IMR-90 (cell line): ENCODE measurements at regions not wholly inside any gene's neighbourhood (a gene's known extent, or its start where the extent isn't known, plus 50 kb on each side); places are given as distances from the start of the nearest gene placed in this dataset.

ENCODE experiments used
- ATAC-seq: fragments of 200-7000 bp; cut with Tn5 transposase; 2 replicates; pipeline ENCODE4 v1.9.1; 2020; ENCODE audit warnings: low read depth, mild to moderate bottlenecking, moderate library complexity
- BruUV-seq: library from RNA; stranded (reverse); fragments of 400-500 nt; replicated peaks from 2 replicates; lab custom pipeline; 2021; lab: Mats Ljungman, UMichigan
- CTCF ChIA-PET: fragments of 300-600 bp; formaldehyde crosslinking; extraction: SDS; loops from one replicate; lab custom pipeline; 2021; ENCODE audit warnings: antibody characterized with exemption; lab: Yijun Ruan, JAX
- POLR2A ChIA-PET: fragments of 300-600 bp; sonication (Branson Sonifier 250); formaldehyde crosslinking; loops from one replicate; lab custom pipeline; 2022; ENCODE audit warnings: antibody characterized with exemption; ENCODE audit not compliant: unreplicated experiment; lab: Charles Lee
- DNase-seq: peaks from one replicate; pipeline ENCODE4 v3.0.0; 2013
- H2AFZ ChIP-seq: replicated peaks from 2 replicates; pipeline ENCODE3; 2013; ENCODE audit warnings: low read length, mild to moderate bottlenecking; ENCODE audit not compliant: poor library complexity
- H2AK5ac ChIP-seq: 2 replicates; pipeline ENCODE4 v1.6.1; 2013; ENCODE audit warnings: low read depth, low read length, inconsistent platforms
- H2AK9ac ChIP-seq: replicated peaks from 2 replicates; pipeline ENCODE3; 2013; ENCODE audit warnings: mild to moderate bottlenecking, low read depth, low read length, moderate library complexity; ENCODE audit not compliant: poor library complexity
- H2BK120ac ChIP-seq: 2 replicates; pipeline ENCODE4 v1.6.1; 2013; ENCODE audit warnings: low read depth, low read length, inconsistent platforms
- H2BK15ac ChIP-seq: 3 replicates; pipeline ENCODE4 v1.6.1; 2013; ENCODE audit warnings: low read depth, low read length, inconsistent platforms
- H2BK20ac ChIP-seq: 2 replicates; pipeline ENCODE4 v1.6.1; 2013; ENCODE audit warnings: low read depth, mild to moderate bottlenecking, inconsistent platforms, low read length, moderate library complexity
- H2BK5ac ChIP-seq: 2 replicates; pipeline ENCODE4 v1.6.1; 2013; ENCODE audit warnings: mild to moderate bottlenecking, low read depth, low read length, inconsistent platforms; ENCODE audit not compliant: poor library complexity, severe bottlenecking
- H3K14ac ChIP-seq: replicated peaks from 2 replicates; pipeline ENCODE4 v1.6.1; 2013; ENCODE audit warnings: low read depth, low read length, inconsistent platforms
- H3K18ac ChIP-seq: 2 replicates; pipeline ENCODE4 v1.6.1; 2013; ENCODE audit warnings: low read depth, low read length, control low read depth
- H3K23ac ChIP-seq: 2 replicates; pipeline ENCODE4 v1.6.1; 2013; ENCODE audit warnings: low read depth, low read length, inconsistent platforms
- H3K27ac ChIP-seq: 2 replicates; pipeline ENCODE4 v1.5.1; 2013; ENCODE audit warnings: mild to moderate bottlenecking, control low read depth, low read length; ENCODE audit not compliant: insufficient read depth
- H3K27me3 ChIP-seq: 2 replicates; pipeline ENCODE4 v1.6.1; 2013; ENCODE audit warnings: low read length; ENCODE audit not compliant: control insufficient read depth, insufficient read depth
- H3K36me3 ChIP-seq: 2 replicates; pipeline ENCODE4 v1.6.1; 2013; ENCODE audit warnings: low read length, mixed read lengths; ENCODE audit not compliant: control insufficient read depth, insufficient read depth
- H3K4ac ChIP-seq: 2 replicates; pipeline ENCODE4 v1.6.1; 2013; ENCODE audit warnings: low read depth, low read length, inconsistent platforms
- H3K4me1 ChIP-seq: 2 replicates; pipeline ENCODE4 v1.6.1; 2013; ENCODE audit warnings: low read length, mixed read lengths; ENCODE audit not compliant: control insufficient read depth, insufficient read depth
- H3K4me2 ChIP-seq: 2 replicates; pipeline ENCODE4 v1.6.1; 2013; ENCODE audit warnings: low read depth, mild to moderate bottlenecking, control low read depth, low read length, moderate library complexity
- H3K4me3 ChIP-seq: 2 replicates; pipeline ENCODE4 v1.5.1; 2013; ENCODE audit warnings: low read depth, mild to moderate bottlenecking, control low read depth, low read length, moderate library complexity; ENCODE audit not compliant: insufficient read depth
- H3K56ac ChIP-seq: 2 replicates; pipeline ENCODE4 v1.6.1; 2013; ENCODE audit warnings: low read length, inconsistent platforms; ENCODE audit not compliant: insufficient read depth; ENCODE audit errors: extremely low read depth
- H3K79me1 ChIP-seq, 2 experiments: 2 replicates each; pipeline ENCODE4 v1.6.1; 2013; ENCODE audit warnings: low read length in 2 of 2, inconsistent platforms in 1 of 2, low read depth in 1 of 2
- H3K9ac ChIP-seq: 2 replicates; pipeline ENCODE4 v1.6.1; 2013; ENCODE audit warnings: low read depth, low read length, control low read depth
- H3K9me1 ChIP-seq: 2 replicates; pipeline ENCODE4 v1.6.1; 2013; ENCODE audit warnings: low read length, inconsistent platforms; ENCODE audit not compliant: insufficient read depth
- H3K9me3 ChIP-seq: 2 replicates; pipeline ENCODE4 v1.6.1; 2013; ENCODE audit warnings: low read length; ENCODE audit not compliant: control insufficient read depth, insufficient read depth
- H4K20me1 ChIP-seq: 2 replicates; pipeline ENCODE4 v1.6.1; 2013; ENCODE audit warnings: low read length, inconsistent platforms; ENCODE audit not compliant: insufficient read depth
- H4K5ac ChIP-seq: 2 replicates; pipeline ENCODE4 v1.6.1; 2013; ENCODE audit warnings: mild to moderate bottlenecking, low read depth, low read length, control low read depth
- H4K8ac ChIP-seq, 2 experiments: 2 replicates each; pipeline ENCODE4 v1.6.1; 2013; ENCODE audit warnings: low read depth in 2 of 2, low read length in 2 of 2, control low read depth in 1 of 2, inconsistent platforms in 1 of 2
- H4K91ac ChIP-seq: 2 replicates; pipeline ENCODE4 v1.6.1; 2013; ENCODE audit warnings: low read depth, low read length, inconsistent platforms; ENCODE audit not compliant: insufficient read depth
- CEBPB ChIP-seq: IDR thresholded peaks from 2 replicates; pipeline ENCODE4 v1.6.1; 2012; ENCODE audit warnings: low read depth, low read length, improper control_type of control experiment
- FOS ChIP-seq: fragments of 150-350 bp; IDR thresholded peaks from 2 replicates; pipeline ENCODE4 v1.6.1; 2016; ENCODE audit warnings: low read depth, low read length
- MAFK ChIP-seq: IDR thresholded peaks from 2 replicates; pipeline ENCODE4 v1.6.1; 2012; ENCODE audit warnings: low read depth, low read length, improper control_type of control experiment
- WGBS, 2 experiments: methylation state at CpG; one replicate each; pipeline versions ENCODE4 v1.1.5 to v1.1.7; 2013; ENCODE audit warnings: missing lambda C conversion rate in 2 of 2; ENCODE audit not compliant: insufficient read length in 1 of 2; ENCODE audit errors: extremely low coverage in 2 of 2; 5-methylcytosine and 5-hydroxymethylcytosine counted together
- dilution Hi-C: fragments of 300-500 bp; cut with HindIII; formaldehyde crosslinking; loops from one replicate; pipeline ENCODE4 v1.14.3; 2018; ENCODE audit warnings: low sequenced_read_pairs; ENCODE audit not compliant: unreplicated experiment
- in situ Hi-C: fragments of 300-500 bp; cut with MboI; formaldehyde crosslinking; loops from 3 replicates; pipeline ENCODE4 v1.14.3; 2019; ENCODE audit warnings: low sequenced_read_pairs, inconsistent platforms, mixed read lengths
- intact Hi-C: fragments of 100-400 bp; cut with micrococcal nuclease; formaldehyde crosslinking; loops from 2 replicates; pipeline ENCODE4 v1.10.0; 2022

- no peak overlapping the region for H4K5ac ChIP-seq
- H3K79me1 ChIP-seq: no peaks in the 10 kb centered on the region
- no peak overlapping the region for H2AK9ac ChIP-seq
- DNase-seq (no peak), ATAC-seq (no peak)
- intact Hi-C loops: no loop called here
- H3K9me1 ChIP-seq: no peaks in the 10 kb centered on the region
- no peak overlapping the region for H2AFZ ChIP-seq
- peaks cover 6% of the 10 kb centered on the region; the same call in 1 of the 2 replicates for H3K4me1 ChIP-seq
- dilution Hi-C loops: no loop called here
- no peak overlapping the region for H3K14ac ChIP-seq
- H3K9me3 ChIP-seq: no peaks in the 10 kb centered on the region
- H4K8ac ChIP-seq: no peak overlapping the region
- TF ChIP-seq FOS (no peak), CEBPB (no peak), MAFK (no peak)
- ChIA-PET POLR2A (no interaction called here), CTCF (no interaction called here)
- H3K36me3 ChIP-seq: no peaks in the 10 kb centered on the region
- WGBS, 2 experiments: no CpG with 5 or more reads among the region's 4 CpGs
- no peak overlapping the region for H2BK120ac ChIP-seq
- no peaks in the 10 kb centered on the region for H4K20me1 ChIP-seq
- H2BK5ac ChIP-seq: no peak overlapping the region
- no peak overlapping the region for H3K56ac ChIP-seq
- no TSS peak for BruUV-seq
- no peak overlapping the region for H3K27ac ChIP-seq
- no peak overlapping the region for H3K4me2 ChIP-seq
- no peak overlapping the region for H4K91ac ChIP-seq
- H2BK15ac ChIP-seq: no peak overlapping the region
- in situ Hi-C loops: no loop called here
- no peak overlapping the region for H2AK5ac ChIP-seq
- no peak overlapping the region for H3K4me3 ChIP-seq
- no peak overlapping the region for H3K18ac ChIP-seq
- no peaks in the 10 kb centered on the region for H3K27me3 ChIP-seq
- H3K9ac ChIP-seq: no peak overlapping the region
- no peak overlapping the region for H3K23ac ChIP-seq
- H3K4ac ChIP-seq: no peak overlapping the region
- no peak overlapping the region for H2BK20ac ChIP-seq
Observed at GRCh38 chr1:91123773-91124172, 101.9 kb upstream of the ZNF644 start.
